OCI-LY3 (cell line): ENCODE measurements at regions not wholly inside any gene's neighbourhood (a gene's known extent, or its start where the extent isn't known, plus 50 kb on each side); places are given as distances from the start of the nearest gene placed in this dataset.

ENCODE experiments used
- H2AFZ ChIP-seq: fragments of 200-600, 300-600 bp; shearing (Covaris generic); 2 replicates; pipeline ENCODE4 v1.6.0; 2014; ENCODE audit warnings: antibody characterized with exemption, low read depth, low read length
- H3K27ac ChIP-seq: fragments of 200-600, 300-600 bp; sonication (generic); 2 replicates; pipeline ENCODE4 v1.5.1; 2014; ENCODE audit warnings: mild to moderate bottlenecking, low read length, moderate library complexity, mixed read lengths
- H3K27me3 ChIP-seq: fragments of 200-600, 300-600 bp; sonication (generic); 2 replicates; pipeline ENCODE4 v1.6.1; 2014; ENCODE audit warnings: low read depth, low read length, mixed read lengths
- H3K36me3 ChIP-seq: fragments of 200-600, 300-600 bp; sonication (generic); replicated peaks from 2 replicates; pipeline ENCODE3; 2014; ENCODE audit warnings: low read depth, low read length, mixed read lengths
- H3K4me1 ChIP-seq: fragments of 300-600, 200-600 bp; sonication (generic); 2 replicates; pipeline ENCODE4 v1.6.1; 2014; ENCODE audit warnings: low read length, mixed read lengths
- H3K4me2 ChIP-seq: fragments of 200-600, 300-600 bp; sonication (generic); 2 replicates; pipeline ENCODE4 v1.6.1; 2014; ENCODE audit warnings: low read length, mixed read lengths
- H3K4me3 ChIP-seq: fragments of 300-600, 200-600 bp; sonication (generic); 2 replicates; pipeline ENCODE4 v1.5.1; 2014; ENCODE audit warnings: antibody characterized with exemption, mild to moderate bottlenecking, low read length, moderate library complexity
- H3K79me2 ChIP-seq: fragments of 300-600, 200-600 bp; shearing (Covaris generic); 2 replicates; pipeline ENCODE4 v1.6.1; 2014; ENCODE audit warnings: mild to moderate bottlenecking, low read length, mixed read lengths
- H3K9ac ChIP-seq: fragments of 300-600, 200-600 bp; shearing (Covaris generic); 2 replicates; pipeline ENCODE4 v1.6.0; 2014; ENCODE audit warnings: mild to moderate bottlenecking, low read length, moderate library complexity
- H3K9me3 ChIP-seq: fragments of 200-600, 300-600 bp; shearing (Covaris generic); 2 replicates; pipeline ENCODE4 v1.6.1; 2014; ENCODE audit warnings: low read length, mixed read lengths; ENCODE audit not compliant: insufficient read depth
- H4K20me1 ChIP-seq: fragments of 200-600, 300-600 bp; sonication (generic); 2 replicates; pipeline ENCODE4 v1.6.1; 2016; ENCODE audit warnings: low read length, mixed read lengths; ENCODE audit not compliant: insufficient read depth
- EZH2phosphoT487 ChIP-seq: fragments of 200-600 bp; shearing (Covaris generic); IDR thresholded peaks from 2 replicates; pipeline ENCODE4 v1.6.1; 2018; ENCODE audit warnings: antibody characterized with exemption, mixed run types, low read depth
- TF ChIP-seq, protein P1 (sequence below): fragments of 200-600, 300-600 bp; sonication (generic); IDR thresholded peaks from 2 replicates; pipeline ENCODE4 v1.5.1; 2014; ENCODE audit warnings: antibody characterized with exemption, low read length, low read depth

DNA sequence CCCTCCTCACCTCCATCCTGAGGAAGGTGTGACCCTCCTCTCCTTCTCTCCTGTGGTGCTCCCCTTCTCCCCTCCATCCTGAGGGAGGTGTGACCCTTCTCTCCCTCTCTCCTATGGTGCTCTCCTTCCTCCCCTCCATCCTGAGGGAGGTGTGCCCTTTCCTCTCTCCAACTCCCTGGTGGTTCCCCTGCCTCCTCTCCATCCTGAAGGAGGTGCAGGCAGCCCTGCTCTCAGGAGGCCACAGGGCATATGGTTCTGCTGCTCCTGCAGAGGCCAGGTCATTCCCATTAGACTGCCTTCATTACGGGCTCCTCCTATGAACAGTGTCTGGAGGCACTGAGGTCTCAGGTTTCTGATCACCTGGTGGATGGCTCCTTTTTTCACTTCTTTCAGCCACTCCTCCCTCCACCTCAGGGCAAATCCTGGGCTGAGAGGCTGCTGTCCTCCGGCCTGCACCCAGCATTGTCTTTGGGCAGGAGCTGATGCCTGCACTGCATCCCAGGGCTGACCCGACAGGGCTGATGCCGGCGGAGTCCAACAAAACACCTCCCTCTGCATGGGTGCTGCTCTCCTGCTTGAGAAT is 197.1 kb downstream of the MED10 start:
- no peaks in the 10 kb centered on the region for H3K79me2 ChIP-seq
- no peaks in the 10 kb centered on the region for H3K9me3 ChIP-seq
- TF ChIP-seq, protein P1, sequence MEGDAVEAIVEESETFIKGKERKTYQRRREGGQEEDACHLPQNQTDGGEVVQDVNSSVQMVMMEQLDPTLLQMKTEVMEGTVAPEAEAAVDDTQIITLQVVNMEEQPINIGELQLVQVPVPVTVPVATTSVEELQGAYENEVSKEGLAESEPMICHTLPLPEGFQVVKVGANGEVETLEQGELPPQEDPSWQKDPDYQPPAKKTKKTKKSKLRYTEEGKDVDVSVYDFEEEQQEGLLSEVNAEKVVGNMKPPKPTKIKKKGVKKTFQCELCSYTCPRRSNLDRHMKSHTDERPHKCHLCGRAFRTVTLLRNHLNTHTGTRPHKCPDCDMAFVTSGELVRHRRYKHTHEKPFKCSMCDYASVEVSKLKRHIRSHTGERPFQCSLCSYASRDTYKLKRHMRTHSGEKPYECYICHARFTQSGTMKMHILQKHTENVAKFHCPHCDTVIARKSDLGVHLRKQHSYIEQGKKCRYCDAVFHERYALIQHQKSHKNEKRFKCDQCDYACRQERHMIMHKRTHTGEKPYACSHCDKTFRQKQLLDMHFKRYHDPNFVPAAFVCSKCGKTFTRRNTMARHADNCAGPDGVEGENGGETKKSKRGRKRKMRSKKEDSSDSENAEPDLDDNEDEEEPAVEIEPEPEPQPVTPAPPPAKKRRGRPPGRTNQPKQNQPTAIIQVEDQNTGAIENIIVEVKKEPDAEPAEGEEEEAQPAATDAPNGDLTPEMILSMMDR: no peak
- no peak for TF ChIP-seq EZH2phosphoT487
- no peaks in the 10 kb centered on the region for H3K36me3 ChIP-seq
- H2AFZ ChIP-seq: no peak overlapping the region
- H3K4me2 ChIP-seq: no peak overlapping the region
- no peaks in the 10 kb centered on the region for H3K4me1 ChIP-seq
- H3K9ac ChIP-seq: no peak overlapping the region
- H3K4me3 ChIP-seq: no peak overlapping the region
- H4K20me1 ChIP-seq: no peaks in the 10 kb centered on the region
- H3K27me3 ChIP-seq: no peaks in the 10 kb centered on the region
- no peak overlapping the region for H3K27ac ChIP-seq

DNA sequence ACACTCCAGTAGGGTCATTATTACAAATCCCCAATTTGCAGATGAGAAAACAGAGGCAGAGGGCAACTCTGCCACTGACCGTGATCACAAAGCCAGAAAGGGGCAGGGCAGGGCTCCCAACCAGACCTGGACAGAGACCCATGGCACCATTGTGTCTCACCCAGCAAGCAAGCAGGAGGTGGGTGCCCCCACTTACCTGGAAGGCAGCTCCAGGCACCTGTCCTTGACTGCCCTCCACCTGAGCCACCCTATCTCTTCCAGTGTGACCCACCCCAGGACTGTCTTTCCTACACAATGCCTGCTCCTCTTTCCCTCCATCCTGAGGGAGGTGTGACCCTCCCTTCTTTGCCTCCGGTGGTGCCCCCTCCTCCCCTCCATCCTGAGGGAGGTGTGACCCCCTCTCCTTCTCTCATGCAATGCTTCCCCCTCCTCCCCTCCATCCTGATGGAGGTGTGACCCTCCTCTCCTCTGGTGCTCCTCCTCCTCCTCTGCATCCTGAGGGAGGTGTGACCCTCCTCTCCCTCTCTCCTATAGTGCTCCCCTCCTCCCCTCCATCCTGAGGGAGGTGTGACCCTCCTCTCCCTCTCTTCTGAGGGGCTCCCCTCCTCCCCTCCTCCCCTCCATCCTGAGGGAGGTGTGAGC is 198.0 kb downstream of the MED10 start:
- no peak overlapping the region for H3K4me3 ChIP-seq
- H3K9ac ChIP-seq: no peak overlapping the region
- H2AFZ ChIP-seq: no peak overlapping the region
- no peak overlapping the region for H3K27ac ChIP-seq
- no peaks in the 10 kb centered on the region for H3K9me3 ChIP-seq
- H3K36me3 ChIP-seq: no peaks in the 10 kb centered on the region
- H3K27me3 ChIP-seq: no peaks in the 10 kb centered on the region
- H3K79me2 ChIP-seq: no peaks in the 10 kb centered on the region
- H4K20me1 ChIP-seq: no peaks in the 10 kb centered on the region
- no peaks in the 10 kb centered on the region for H3K4me1 ChIP-seq
- TF ChIP-seq, protein P1: no peak
- no peak for TF ChIP-seq EZH2phosphoT487
- no peak overlapping the region for H3K4me2 ChIP-seq

DNA sequence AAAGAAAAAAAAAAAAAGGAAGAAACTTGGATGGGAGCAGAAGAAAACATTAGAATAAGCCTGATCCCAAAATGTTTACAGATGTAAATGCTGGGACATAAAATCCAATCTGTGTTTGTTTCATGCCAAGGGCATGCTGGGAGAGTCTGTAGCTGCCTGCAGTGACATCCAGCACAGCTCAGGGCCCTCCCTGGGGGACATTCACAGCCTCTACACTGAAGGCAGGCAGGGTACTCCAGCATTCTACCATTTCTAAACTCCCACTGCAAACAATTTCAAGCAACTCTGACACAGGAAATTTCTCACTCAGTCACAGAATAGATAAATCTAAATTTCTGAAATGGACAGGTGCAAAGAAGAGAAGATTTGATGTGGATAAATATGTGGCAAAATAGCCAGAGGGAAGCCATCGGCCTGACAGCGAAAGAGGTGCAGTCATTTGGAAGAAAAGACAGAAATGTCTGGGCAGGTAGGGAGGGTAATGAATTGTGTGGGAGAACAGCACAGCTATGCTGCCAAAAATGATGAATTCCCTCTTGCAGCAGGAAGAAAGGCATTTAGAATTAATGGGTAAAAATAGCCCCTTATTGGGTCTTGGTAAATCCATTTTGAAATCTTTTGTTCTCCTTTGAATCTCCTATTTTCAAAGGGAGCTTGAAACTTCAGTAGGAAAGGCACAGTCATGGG is 199.4 kb downstream of the MED10 start:
- Histone ChIP-seq H3K9me3 (no peaks in the 10 kb centered on the region), H3K4me3 (no peak overlapping the region), H3K27me3 (no peaks in the 10 kb centered on the region), H3K9ac (no peak overlapping the region), H4K20me1 (no peaks in the 10 kb centered on the region), H3K36me3 (no peaks in the 10 kb centered on the region), H3K4me2 (no peak overlapping the region), H3K4me1 (no peaks in the 10 kb centered on the region), H2AFZ (no peak overlapping the region), H3K27ac (no peak overlapping the region), H3K79me2 (no peaks in the 10 kb centered on the region)
- TF ChIP-seq, protein P1: no peak
- TF ChIP-seq EZH2phosphoT487: no peak

DNA sequence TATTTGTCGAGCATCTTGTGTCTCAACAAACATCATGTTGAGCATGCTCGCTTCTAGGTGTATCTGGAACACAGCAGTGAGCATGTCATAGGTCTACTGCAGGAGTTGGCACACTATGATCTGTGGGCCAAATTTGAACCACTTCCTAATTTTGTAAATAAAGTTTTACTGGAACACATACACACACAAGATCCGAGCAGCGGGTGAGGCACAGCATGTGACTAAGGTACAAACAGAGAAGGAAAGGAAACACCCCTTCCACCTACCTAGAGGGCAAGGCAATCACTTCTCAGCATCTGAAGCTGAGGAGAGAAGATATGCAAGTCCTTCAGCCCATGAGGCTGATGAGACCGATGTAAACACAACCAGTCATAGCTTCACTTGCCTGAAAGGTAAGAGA is 200.4 kb downstream of the MED10 start:
- no peak overlapping the region for H2AFZ ChIP-seq

More for the DNA sequence above, 200.4 kb downstream of the MED10 start:
- H3K4me2 ChIP-seq: no peak overlapping the region
- no peak overlapping the region for H3K9ac ChIP-seq
- H3K4me3 ChIP-seq: no peak overlapping the region
- no peaks in the 10 kb centered on the region for H3K79me2 ChIP-seq
- no peaks in the 10 kb centered on the region for H3K9me3 ChIP-seq
- no peak overlapping the region for H3K27ac ChIP-seq
- H4K20me1 ChIP-seq: no peaks in the 10 kb centered on the region
- H3K27me3 ChIP-seq: no peaks in the 10 kb centered on the region
- H3K4me1 ChIP-seq: no peaks in the 10 kb centered on the region
- TF ChIP-seq, protein P1: no peak
- no peak for TF ChIP-seq EZH2phosphoT487
- H3K36me3 ChIP-seq: no peaks in the 10 kb centered on the region
